SIG-M5 treated with dmso at 0.1 percent for 504 hours (cell line): ENCODE measurements at regions not wholly inside any gene's neighbourhood (a gene's known extent, or its start where the extent isn't known, plus 50 kb on each side); places are given as distances from the start of the nearest gene placed in this dataset.
A peak's percentile ranks its signal among the peaks of the same experiment; 100 is the strongest.
"Not testable (repeated sequence)": the region's sequence is repeated elsewhere in the genome, so short reads cannot be mapped to it uniquely, and the experiment has no call there.

Experiments
- DNase-seq: peaks from one replicate; lab custom pipeline; 2025; ENCODE audit not compliant: unreplicated experiment; lab: John Stamatoyannopoulos, UW

- not testable (repeated sequence) for DNase-seq
These were observed 127.0 kb upstream of the NBPF11 start for GRCh38 chr1:148279002-148279542.

- not testable (repeated sequence) for DNase-seq
These were observed 125.8 kb upstream of the NBPF11 start for GRCh38 chr1:148277865-148278279.

- not testable (repeated sequence) for DNase-seq
These were observed 115.0 kb upstream of the NBPF11 start for GRCh38 chr1:148267066-148267465.

GRCh38 chr1:148264374-148265276 is 112.5 kb upstream of the NBPF11 start:
- no peak for DNase-seq

GRCh38 chr1:148263906-148264255 is 111.8 kb upstream of the NBPF11 start:
- DNase-seq, result no peak

GRCh38 chr1:148263128-148263905 is 111.2 kb upstream of the NBPF11 start:
- DNase-seq, result peak; percentile 57

GRCh38 chr1:148261684-148262083 is 109.6 kb upstream of the NBPF11 start:
- not testable (repeated sequence) for DNase-seq

GRCh38 chr1:148257886-148258285 is 105.8 kb upstream of the NBPF11 start:
- DNase-seq, result not testable (repeated sequence)

- peak; percentile 8 for DNase-seq
These were observed 102.7 kb upstream of the NBPF11 start for GRCh38 chr1:148254611-148255429.

- DNase-seq, result not testable (repeated sequence)
These were observed 101.7 kb upstream of the NBPF11 start for GRCh38 chr1:148253808-148254207.

GRCh38 chr1:148248798-148249197 is 96.7 kb upstream of the NBPF11 start:
- not testable (repeated sequence) for DNase-seq

- not testable (repeated sequence) for DNase-seq
These were observed 94.3 kb upstream of the NBPF11 start for GRCh38 chr1:148246258-148246861.

- not testable (repeated sequence) for DNase-seq
These were observed 93.8 kb upstream of the NBPF11 start for GRCh38 chr1:148245843-148246242.

- not testable (repeated sequence) for DNase-seq
These were observed 93.4 kb upstream of the NBPF11 start for GRCh38 chr1:148245443-148245842.

GRCh38 chr1:148233250-148233649 is 81.2 kb upstream of the NBPF11 start:
- not testable (repeated sequence) for DNase-seq

GRCh38 chr1:148228846-148229245 is 76.8 kb upstream of the NBPF11 start:
- DNase-seq, result not testable (repeated sequence)

GRCh38 chr1:148222399-148223159 is 70.5 kb upstream of the NBPF11 start:
- not testable (repeated sequence) for DNase-seq

GRCh38 chr1:148221593-148221992 is 69.5 kb upstream of the NBPF11 start:
- not testable (repeated sequence) for DNase-seq

- not testable (repeated sequence) for DNase-seq
These were observed 67.1 kb upstream of the NBPF11 start for GRCh38 chr1:148219229-148219628.
